ENCODE measurements at regions not wholly inside any gene's neighbourhood (a gene's known extent, or its start where the extent isn't known, plus 50 kb on each side); places are given as distances from the start of the nearest gene placed in this dataset.

DNA sequence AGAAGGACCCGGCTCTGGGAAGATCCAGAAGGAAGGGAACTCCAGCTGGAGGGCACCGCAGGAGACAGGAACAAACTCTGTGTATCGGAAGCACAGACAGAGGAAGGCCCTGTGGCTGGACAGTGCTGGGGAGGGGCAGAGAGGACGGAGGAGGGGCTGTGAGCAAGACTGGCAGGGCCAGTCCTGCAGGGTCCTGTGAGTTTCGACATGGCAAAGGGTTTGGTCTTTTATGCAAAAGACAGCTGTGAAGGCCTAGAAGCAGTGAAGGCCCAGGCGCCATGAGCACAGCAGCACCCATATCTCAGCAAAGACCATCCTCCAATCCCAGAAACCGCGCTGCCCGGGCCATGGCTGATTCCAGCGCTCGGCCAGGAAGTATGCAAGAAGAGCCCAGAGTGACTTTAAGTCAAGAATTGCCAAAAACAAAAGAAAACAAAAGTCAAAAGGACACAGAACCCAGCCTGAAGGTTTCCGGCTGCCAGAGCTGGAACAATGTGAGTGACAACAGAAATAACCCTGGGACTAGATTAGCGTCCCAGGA is 126.5 kb downstream of the NCOR2 start:
- Histone ChIP-seq H3K4me2 (ENCODE audit: low read depth, low read length, poor library complexity, severe bottlenecking) (no peak overlapping the region), H3K4me3 (ENCODE audit: low read length, poor library complexity, severe bottlenecking) (no peak overlapping the region), H3K9me2 (replicated peaks; ENCODE audit: low read depth, low read length) (no peaks in the 10 kb centered on the region), H3F3A (ENCODE audit: low read depth) (no peaks in the 10 kb centered on the region), H4K20me1 (ENCODE audit: insufficient read depth, low read length, poor library complexity, severe bottlenecking) (no peaks in the 10 kb centered on the region), H3K9ac (ENCODE audit: low read depth, low read length, poor library complexity, severe bottlenecking) (no peak overlapping the region), H3K9me3 (ENCODE audit: insufficient read depth, low read depth, low read length) (no peaks in the 10 kb centered on the region), H2AFZ (ENCODE audit: low read length) (no peak overlapping the region), H3K36me3 (ENCODE audit: insufficient read depth, low read length) (peaks cover 49% of the 10 kb centered on the region; the same call in 1 of the 2 replicates), H3K4me1 (ENCODE audit: insufficient read depth, low read length, poor library complexity, severe bottlenecking) (no peaks in the 10 kb centered on the region), H3K27me3 (ENCODE audit: insufficient read depth, low read length, poor library complexity, severe bottlenecking) (peaks cover 8% of the 10 kb centered on the region), H3K79me2 (ENCODE audit: insufficient read depth, low read length) (peaks cover 6% of the 10 kb centered on the region; the same call in 1 of the 2 replicates)
- TF ChIP-seq, protein P1, sequence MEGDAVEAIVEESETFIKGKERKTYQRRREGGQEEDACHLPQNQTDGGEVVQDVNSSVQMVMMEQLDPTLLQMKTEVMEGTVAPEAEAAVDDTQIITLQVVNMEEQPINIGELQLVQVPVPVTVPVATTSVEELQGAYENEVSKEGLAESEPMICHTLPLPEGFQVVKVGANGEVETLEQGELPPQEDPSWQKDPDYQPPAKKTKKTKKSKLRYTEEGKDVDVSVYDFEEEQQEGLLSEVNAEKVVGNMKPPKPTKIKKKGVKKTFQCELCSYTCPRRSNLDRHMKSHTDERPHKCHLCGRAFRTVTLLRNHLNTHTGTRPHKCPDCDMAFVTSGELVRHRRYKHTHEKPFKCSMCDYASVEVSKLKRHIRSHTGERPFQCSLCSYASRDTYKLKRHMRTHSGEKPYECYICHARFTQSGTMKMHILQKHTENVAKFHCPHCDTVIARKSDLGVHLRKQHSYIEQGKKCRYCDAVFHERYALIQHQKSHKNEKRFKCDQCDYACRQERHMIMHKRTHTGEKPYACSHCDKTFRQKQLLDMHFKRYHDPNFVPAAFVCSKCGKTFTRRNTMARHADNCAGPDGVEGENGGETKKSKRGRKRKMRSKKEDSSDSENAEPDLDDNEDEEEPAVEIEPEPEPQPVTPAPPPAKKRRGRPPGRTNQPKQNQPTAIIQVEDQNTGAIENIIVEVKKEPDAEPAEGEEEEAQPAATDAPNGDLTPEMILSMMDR (conservative IDR thresholded peaks at IDR 0.05; ENCODE audit: low read length): no peak
- TF ChIP-seq EZH2phosphoT487 (IDR thresholded peaks at IDR 0.05; ENCODE audit: borderline replicate concordance): no peak

DNA sequence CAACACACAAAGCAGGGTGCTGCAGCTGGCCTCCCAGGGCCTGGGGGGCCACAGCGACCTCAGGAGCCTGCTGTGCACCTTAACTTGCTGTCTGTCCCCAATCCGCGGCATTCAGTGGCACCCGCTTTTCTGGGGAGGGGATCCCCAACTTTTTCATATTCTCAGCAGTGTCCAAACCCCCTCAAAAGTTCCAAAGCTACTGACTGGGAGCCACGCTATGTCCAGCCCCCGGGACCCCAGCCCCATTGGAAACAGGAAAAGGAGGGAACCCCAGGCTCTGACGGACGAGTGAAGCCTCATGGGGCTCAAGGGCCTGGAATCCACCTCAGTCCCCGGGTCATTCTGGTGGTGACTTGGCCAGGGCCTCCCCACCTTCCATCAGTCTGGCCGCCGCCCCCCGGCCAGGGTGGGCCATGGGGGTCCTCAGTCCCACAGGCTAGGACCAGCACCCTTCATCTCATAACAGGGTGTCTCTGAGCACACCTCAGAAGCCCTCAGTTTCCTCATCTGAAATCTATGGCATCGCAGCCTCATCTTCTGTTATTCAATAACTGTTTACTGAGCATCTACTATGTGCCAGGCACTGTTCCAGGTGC is 127.3 kb downstream of the NCOR2 start:
- TF ChIP-seq EZH2phosphoT487 (IDR thresholded peaks at IDR 0.05; ENCODE audit: borderline replicate concordance): no peak
- TF ChIP-seq, protein P1 (conservative IDR thresholded peaks at IDR 0.05; ENCODE audit: low read length): no peak
- no peaks in the 10 kb centered on the region for H3F3A ChIP-seq (ENCODE audit: low read depth)
- H2AFZ ChIP-seq (ENCODE audit: low read length): no peak overlapping the region
- no peak overlapping the region for H3K4me2 ChIP-seq (ENCODE audit: low read depth, low read length, poor library complexity, severe bottlenecking)
- H3K27me3 ChIP-seq (ENCODE audit: insufficient read depth, low read length, poor library complexity, severe bottlenecking): peaks cover 8% of the 10 kb centered on the region
- no peak overlapping the region for H3K4me3 ChIP-seq (ENCODE audit: low read length, poor library complexity, severe bottlenecking)
- no peaks in the 10 kb centered on the region for H3K4me1 ChIP-seq (ENCODE audit: insufficient read depth, low read length, poor library complexity, severe bottlenecking)
- no peaks in the 10 kb centered on the region for H3K9me2 ChIP-seq (replicated peaks; ENCODE audit: low read depth, low read length)
- no peaks in the 10 kb centered on the region for H3K9me3 ChIP-seq (ENCODE audit: insufficient read depth, low read depth, low read length)
- H3K9ac ChIP-seq (ENCODE audit: low read depth, low read length, poor library complexity, severe bottlenecking): no peak overlapping the region
- H3K79me2 ChIP-seq (ENCODE audit: insufficient read depth, low read length): peaks cover 6% of the 10 kb centered on the region; the same call in 1 of the 2 replicates
- H3K36me3 ChIP-seq (ENCODE audit: insufficient read depth, low read length): peaks cover 46% of the 10 kb centered on the region; the same call in 1 of the 2 replicates
- no peaks in the 10 kb centered on the region for H4K20me1 ChIP-seq (ENCODE audit: insufficient read depth, low read length, poor library complexity, severe bottlenecking)

DNA sequence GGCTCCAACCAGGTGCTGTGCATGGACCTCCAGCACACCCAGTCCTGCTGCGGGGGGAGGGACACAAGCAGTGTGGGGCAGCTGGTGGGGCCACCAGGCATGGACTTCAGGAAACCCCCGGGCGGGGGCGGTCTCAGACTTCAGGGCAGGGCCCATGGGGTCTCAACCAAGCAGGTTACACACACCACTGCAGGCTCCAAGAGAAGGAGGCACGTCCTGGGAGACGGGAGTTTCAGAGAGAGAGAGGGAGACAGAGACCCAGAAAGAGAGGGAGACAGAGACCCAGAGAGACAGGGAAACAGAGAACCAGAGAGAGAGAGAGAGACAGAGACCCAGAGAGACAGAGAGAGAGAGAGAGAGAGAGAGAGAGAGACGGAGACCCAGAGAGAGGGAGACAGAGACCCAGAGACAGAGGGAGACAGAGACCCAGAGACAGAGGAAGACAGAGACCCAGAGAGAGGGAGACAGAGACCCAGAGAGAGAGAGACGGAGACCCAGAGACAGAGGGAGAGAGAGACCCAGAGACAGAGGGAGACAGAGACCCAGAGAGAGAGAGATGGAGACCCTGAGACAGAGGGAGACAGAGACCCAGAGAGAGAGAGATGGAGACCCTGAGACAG is 128.9 kb downstream of the NCOR2 start:
- Histone ChIP-seq H3F3A (ENCODE audit: low read depth) (no peaks in the 10 kb centered on the region), H3K4me2 (ENCODE audit: low read depth, low read length, poor library complexity, severe bottlenecking) (no peak overlapping the region), H3K9ac (ENCODE audit: low read depth, low read length, poor library complexity, severe bottlenecking) (no peak overlapping the region), H3K9me3 (ENCODE audit: insufficient read depth, low read depth, low read length) (no peaks in the 10 kb centered on the region), H3K4me3 (ENCODE audit: low read length, poor library complexity, severe bottlenecking) (no peak overlapping the region), H4K20me1 (ENCODE audit: insufficient read depth, low read length, poor library complexity, severe bottlenecking) (no peaks in the 10 kb centered on the region), H2AFZ (ENCODE audit: low read length) (no peak overlapping the region), H3K27me3 (ENCODE audit: insufficient read depth, low read length, poor library complexity, severe bottlenecking) (peaks cover 8% of the 10 kb centered on the region), H3K9me2 (replicated peaks; ENCODE audit: low read depth, low read length) (no peaks in the 10 kb centered on the region), H3K79me2 (ENCODE audit: insufficient read depth, low read length) (peaks cover 6% of the 10 kb centered on the region; the same call in 1 of the 2 replicates), H3K36me3 (ENCODE audit: insufficient read depth, low read length) (peaks cover 41% of the 10 kb centered on the region; the same call in 1 of the 2 replicates), H3K4me1 (ENCODE audit: insufficient read depth, low read length, poor library complexity, severe bottlenecking) (no peaks in the 10 kb centered on the region)
- TF ChIP-seq EZH2phosphoT487 (IDR thresholded peaks at IDR 0.05; ENCODE audit: borderline replicate concordance): no peak
- TF ChIP-seq, protein P1 (conservative IDR thresholded peaks at IDR 0.05; ENCODE audit: low read length): no peak

Data from Loucy (cell line).